ENCODE measurements at regions not wholly inside any gene's neighbourhood (a gene's known extent, or its start where the extent isn't known, plus 50 kb on each side); places are given as distances from the start of the nearest gene placed in this dataset.

- H3K9me3 ChIP-seq = no peaks in the 10 kb centered on the region
- no peak overlapping the region for H3K27ac ChIP-seq
- no peak for TF ChIP-seq CTCF (IDR thresholded peaks at IDR 0.05)
- TF ChIP-seq POLR2A (IDR thresholded peaks at IDR 0.05) = no peak
- 59% methylated on average over 2 of the region's 2 CpGs for WGBS (ENCODE audit: insufficient coverage, low coverage, low lambda C conversion rate, missing lambda C conversion rate)
- H3K36me3 ChIP-seq = no peaks in the 10 kb centered on the region
- DNase-seq = no peak
- no peaks in the 10 kb centered on the region for H3K27me3 ChIP-seq
- intact Hi-C loops (cut with DNase I) = no loop called here
- no peaks in the 10 kb centered on the region for H3K4me1 ChIP-seq
- no peak for ATAC-seq
- H3K4me3 ChIP-seq = no peak overlapping the region
Measured at GRCh38 chr3:168459226-168459784, 363.6 kb upstream of the GOLIM4 start.

DNA sequence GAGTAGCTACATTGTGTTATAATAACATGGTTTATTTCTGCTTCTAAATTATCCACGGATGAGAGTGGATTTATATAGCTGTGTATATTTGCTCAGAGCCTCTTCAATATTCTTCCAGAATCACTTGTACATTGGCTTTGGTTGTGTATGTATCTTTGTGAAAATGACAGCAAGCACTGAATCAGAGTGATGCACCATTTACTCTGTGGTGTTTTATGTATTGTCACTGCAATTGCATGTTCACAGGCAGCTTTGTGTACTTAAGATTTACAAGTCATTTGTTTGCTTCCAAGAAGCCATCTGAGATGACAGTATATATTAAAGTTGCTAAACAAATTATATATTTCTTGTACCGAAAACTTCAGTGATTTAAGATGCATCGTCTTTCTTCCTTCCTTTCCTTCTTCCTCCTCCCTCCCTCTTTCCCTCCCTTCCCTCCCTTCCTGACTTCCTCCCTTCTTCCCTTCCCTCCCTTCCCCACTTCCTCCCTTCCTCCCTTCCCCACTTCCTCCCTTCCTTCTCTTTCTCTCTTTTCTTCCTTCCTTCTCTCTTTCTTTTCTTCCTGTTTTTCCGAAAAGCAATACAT is 362.3 kb upstream of the GOLIM4 start:
- no peak for DNase-seq
- Histone ChIP-seq H3K9me3 (no peaks in the 10 kb centered on the region), H3K27me3 (no peaks in the 10 kb centered on the region), H3K36me3 (no peaks in the 10 kb centered on the region), H3K4me1 (no peaks in the 10 kb centered on the region), H3K27ac (no peak overlapping the region), H3K4me3 (no peak overlapping the region)
- TF ChIP-seq POLR2A (IDR thresholded peaks at IDR 0.05) = no peak
- no peak for TF ChIP-seq CTCF (IDR thresholded peaks at IDR 0.05)
- no peak for ATAC-seq
- intact Hi-C loops (cut with DNase I) = no loop called here
- WGBS (ENCODE audit: insufficient coverage, low coverage, low lambda C conversion rate, missing lambda C conversion rate) = 55% methylated on average over 4 of the region's 4 CpGs

GRCh38 chr3:168455814-168456213 is 360.1 kb upstream of the GOLIM4 start:
- ATAC-seq (no peak), DNase-seq (no peak)
- Histone ChIP-seq H3K9me3 (no peaks in the 10 kb centered on the region), H3K27me3 (no peaks in the 10 kb centered on the region), H3K4me3 (no peak overlapping the region), H3K36me3 (no peaks in the 10 kb centered on the region), H3K4me1 (no peaks in the 10 kb centered on the region), H3K27ac (no peak overlapping the region)
- WGBS (ENCODE audit: insufficient coverage, low coverage, low lambda C conversion rate, missing lambda C conversion rate) = 6% methylated on average over 3 of the region's 5 CpGs
- intact Hi-C loops (cut with DNase I) = no loop called here
- TF ChIP-seq CTCF (IDR thresholded peaks at IDR 0.05) (no peak), POLR2A (IDR thresholded peaks at IDR 0.05) (no peak)

DNA sequence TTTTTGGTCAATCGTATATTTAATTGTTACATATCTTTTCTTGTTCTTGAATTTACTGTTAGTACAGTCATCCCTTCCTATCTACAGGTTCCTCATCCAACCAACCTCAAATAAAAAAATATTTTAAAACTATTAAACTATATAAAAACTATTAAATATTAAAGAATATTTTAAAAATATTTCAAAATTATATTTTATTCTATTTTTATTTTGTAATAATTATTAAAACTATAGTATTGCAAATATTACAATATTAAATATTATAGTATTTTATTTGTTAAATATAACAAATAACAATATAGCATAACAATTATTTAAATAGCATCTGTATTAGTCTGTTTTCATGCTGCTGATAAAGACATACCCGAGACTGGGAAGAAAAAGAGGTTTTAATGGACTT is 357.9 kb upstream of the GOLIM4 start:
- no peaks in the 10 kb centered on the region for H3K4me1 ChIP-seq
- H3K27me3 ChIP-seq = no peaks in the 10 kb centered on the region
- TF ChIP-seq CTCF (IDR thresholded peaks at IDR 0.05) (no peak), POLR2A (IDR thresholded peaks at IDR 0.05) (no peak)
- no peaks in the 10 kb centered on the region for H3K9me3 ChIP-seq
- intact Hi-C loops (cut with DNase I) = no loop called here
- no peak for ATAC-seq
- no peak for DNase-seq
- no peaks in the 10 kb centered on the region for H3K36me3 ChIP-seq
- H3K27ac ChIP-seq = no peak overlapping the region
- no peak overlapping the region for H3K4me3 ChIP-seq
- 54% methylated on average over 2 of the region's 2 CpGs for WGBS (ENCODE audit: insufficient coverage, low coverage, low lambda C conversion rate, missing lambda C conversion rate)

Measured in right lobe of liver (tissue), 6 donors.